Fibroblast of the aortic adventitia (primary cell): ENCODE measurements at regions not wholly inside any gene's neighbourhood (a gene's known extent, or its start where the extent isn't known, plus 50 kb on each side); places are given as distances from the start of the nearest gene placed in this dataset.

ENCODE experiments used
- DNase-seq: peaks from one replicate; pipeline ENCODE4 v3.0.0-alpha.2; 2010; ENCODE audit warnings: low read depth
- H3K4me3 ChIP-seq: 2 replicates; pipeline ENCODE4 v1.5.1; 2011; ENCODE audit warnings: low read depth, mild to moderate bottlenecking, control low read depth, low read length, moderate library complexity
- TF ChIP-seq, protein P1 (sequence below): IDR thresholded peaks from 2 replicates; pipeline ENCODE4 v1.5.1; 2011; ENCODE audit warnings: mild to moderate bottlenecking, low read length, control low read depth, inconsistent platforms; ENCODE audit not compliant: insufficient read depth

DNA sequence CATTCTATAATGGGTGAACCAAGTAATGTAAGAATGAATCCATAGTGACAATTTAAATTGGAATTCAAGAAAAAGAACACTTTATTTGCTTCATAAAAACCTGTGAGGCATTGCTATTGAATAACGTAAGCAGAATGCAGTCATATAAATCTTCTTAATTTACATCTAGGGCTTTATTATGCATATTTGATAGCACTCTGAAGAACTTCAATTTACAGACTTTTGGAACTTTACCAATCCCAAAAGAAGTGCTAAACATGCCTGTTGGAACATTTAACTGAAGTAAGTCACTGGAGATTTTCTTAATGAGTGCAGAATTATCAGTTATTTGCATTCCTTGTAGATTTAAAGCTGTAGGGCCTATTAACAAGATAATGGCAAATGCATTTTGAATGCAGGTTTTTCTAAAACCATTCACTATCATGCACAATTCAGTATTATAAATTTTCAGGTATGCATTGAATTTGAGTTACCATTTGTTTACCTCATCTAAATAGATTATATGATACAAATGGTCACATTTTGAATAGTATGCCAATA is 1181.2 kb downstream of the ARAP2 start:
- DNase-seq, result no peak
- TF ChIP-seq, protein P1, sequence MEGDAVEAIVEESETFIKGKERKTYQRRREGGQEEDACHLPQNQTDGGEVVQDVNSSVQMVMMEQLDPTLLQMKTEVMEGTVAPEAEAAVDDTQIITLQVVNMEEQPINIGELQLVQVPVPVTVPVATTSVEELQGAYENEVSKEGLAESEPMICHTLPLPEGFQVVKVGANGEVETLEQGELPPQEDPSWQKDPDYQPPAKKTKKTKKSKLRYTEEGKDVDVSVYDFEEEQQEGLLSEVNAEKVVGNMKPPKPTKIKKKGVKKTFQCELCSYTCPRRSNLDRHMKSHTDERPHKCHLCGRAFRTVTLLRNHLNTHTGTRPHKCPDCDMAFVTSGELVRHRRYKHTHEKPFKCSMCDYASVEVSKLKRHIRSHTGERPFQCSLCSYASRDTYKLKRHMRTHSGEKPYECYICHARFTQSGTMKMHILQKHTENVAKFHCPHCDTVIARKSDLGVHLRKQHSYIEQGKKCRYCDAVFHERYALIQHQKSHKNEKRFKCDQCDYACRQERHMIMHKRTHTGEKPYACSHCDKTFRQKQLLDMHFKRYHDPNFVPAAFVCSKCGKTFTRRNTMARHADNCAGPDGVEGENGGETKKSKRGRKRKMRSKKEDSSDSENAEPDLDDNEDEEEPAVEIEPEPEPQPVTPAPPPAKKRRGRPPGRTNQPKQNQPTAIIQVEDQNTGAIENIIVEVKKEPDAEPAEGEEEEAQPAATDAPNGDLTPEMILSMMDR, result no peak
- no peak overlapping the region for H3K4me3 ChIP-seq

DNA sequence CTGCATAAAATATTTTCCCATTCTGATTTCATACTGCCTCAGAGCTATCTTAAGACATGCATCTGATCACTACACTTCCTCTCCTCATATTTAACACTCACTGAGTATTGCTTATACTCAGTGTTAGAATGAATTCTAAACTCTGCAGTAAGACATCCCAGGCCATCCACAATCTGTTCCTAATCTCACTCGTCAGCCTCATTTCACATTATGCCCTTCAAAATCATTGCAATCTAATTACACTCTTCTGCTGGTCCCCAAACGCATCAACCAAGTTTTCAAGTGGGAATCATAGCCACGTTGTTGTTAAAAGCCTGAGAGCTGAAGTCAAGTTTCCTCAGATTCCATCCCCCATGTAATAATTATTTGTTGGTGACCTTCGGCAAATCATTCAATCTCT is 1177.9 kb downstream of the ARAP2 start:
- TF ChIP-seq, protein P1, result no peak
- no peak overlapping the region for H3K4me3 ChIP-seq
- DNase-seq, result no peak

DNA sequence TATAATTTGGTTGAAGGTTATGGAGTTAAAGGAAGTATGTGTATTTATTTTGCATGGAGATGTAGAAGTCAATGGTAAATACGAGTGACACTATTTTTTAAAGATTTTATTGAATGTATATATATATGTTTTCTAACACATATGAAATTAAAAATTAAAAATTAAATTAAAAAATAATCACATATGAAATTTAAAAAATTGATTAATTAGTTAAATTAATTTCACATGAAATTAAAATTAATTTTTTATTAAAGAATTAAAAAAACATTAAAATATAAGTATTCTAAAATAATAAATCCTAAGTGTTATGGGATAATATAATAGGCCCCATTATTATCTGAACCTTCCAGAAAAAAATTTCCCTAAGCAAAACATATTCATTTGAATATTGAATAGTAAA is 1163.5 kb downstream of the ARAP2 start:
- no peak overlapping the region for H3K4me3 ChIP-seq

DNA sequence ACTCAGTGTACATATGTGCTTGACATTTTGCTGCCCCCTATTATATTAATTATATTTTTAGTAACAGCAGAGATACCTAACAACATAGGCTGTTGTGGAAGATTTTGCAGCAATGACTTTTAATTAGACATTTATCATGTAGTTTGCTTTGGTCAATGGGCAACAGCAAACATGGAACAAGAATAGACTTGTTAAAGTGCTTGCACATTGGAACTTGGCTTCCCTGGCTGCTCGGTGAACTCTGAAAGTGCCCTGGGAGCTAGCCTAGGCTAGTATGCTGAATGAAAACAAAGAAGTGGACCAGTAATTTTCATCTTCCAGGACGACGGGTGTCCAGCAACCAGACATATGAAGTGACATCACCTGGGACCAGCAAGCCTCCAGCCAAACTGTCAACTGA is 1157.1 kb downstream of the ARAP2 start:
- H3K4me3 ChIP-seq, result no peak overlapping the region
- no peak for DNase-seq
- TF ChIP-seq, protein P1, result no peak

More for the DNA sequence above, 1163.5 kb downstream of the ARAP2 start:
- TF ChIP-seq, protein P1, result no peak
- DNase-seq, result no peak

DNA sequence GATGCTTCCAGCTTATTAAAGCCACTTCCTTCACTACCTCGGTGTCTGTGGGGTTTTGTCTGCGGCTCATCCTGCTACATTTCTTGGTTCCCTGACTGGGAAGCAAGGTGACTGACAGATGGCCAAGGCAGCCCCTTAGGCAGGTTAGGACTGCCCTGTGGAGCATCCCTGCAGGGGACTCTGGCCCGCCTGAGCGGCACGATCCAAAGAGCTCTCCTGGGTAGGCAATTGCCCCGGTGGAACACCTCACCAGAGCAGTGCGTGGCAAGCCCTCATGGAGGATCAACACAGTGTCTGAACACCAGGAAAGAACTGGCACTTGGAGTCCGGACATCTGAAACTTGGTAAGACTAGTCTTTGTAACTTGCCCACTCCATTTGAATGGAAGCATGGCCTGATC is 1143.4 kb downstream of the ARAP2 start:
- TF ChIP-seq, protein P1, result no peak
- no peak overlapping the region for H3K4me3 ChIP-seq
- DNase-seq, result no peak

DNA sequence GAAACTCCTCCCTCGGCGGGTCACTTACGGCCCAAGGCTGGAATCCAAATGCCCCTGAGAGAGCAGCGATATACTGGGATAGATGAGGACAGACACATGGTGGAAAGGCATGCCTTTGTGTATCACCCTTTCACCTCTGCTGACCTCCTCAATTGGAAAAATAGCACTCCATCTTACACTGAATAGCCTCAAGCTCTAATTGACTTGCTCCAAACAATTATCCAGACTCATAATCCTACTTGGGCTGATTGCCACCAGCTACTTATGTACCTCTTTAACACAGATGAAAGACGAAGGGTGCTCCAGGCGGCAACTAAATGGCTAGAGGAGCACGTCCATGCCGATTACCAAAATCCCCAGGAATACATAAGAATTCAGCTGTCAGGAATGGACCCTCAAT is 1142.2 kb downstream of the ARAP2 start:
- no peak overlapping the region for H3K4me3 ChIP-seq
- DNase-seq, result no peak
- TF ChIP-seq, protein P1, result no peak

DNA sequence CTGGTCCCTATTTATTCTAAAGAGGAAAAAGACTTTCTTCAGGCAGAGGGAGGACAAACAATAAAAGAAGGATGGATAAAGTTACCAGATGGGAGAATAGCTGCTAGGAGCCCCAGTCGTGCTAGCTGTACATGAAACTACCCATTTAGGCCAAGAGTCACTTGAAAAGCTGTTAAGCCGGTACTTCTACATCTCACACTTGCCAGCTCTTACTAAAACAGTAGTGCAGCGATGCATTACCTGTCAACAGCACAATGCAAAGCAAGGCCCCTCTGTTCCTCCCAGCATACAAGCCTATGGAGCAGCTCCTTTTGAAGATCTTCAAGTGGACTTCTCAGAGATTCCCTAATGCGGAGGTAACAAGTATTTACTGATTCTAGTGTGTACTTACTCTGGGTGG is 1138.8 kb downstream of the ARAP2 start:
- DNase-seq, result no peak
- H3K4me3 ChIP-seq, result no peak overlapping the region
- TF ChIP-seq, protein P1, result no peak
